ENCODE measurements at regions not wholly inside any gene's neighbourhood (a gene's known extent, or its start where the extent isn't known, plus 50 kb on each side); places are given as distances from the start of the nearest gene placed in this dataset.

DNA sequence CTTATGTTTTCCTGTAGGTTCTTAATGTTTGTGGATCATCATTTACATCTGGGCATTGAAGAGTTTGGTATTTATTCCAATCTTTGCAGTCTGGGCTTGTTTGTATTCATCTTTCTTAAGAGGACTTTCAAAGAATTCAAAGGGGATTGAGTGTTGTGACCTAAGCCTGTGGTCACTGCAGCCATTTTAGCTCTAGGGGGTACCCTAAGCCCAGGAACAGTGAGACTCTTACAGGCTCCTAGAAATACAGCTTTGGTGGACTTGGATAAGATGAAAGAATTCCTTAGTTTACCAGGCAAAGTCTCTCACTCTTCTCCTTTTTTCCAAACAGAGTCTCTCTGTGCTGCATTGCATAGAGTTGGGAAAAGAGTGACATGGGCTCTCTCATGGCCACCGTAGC is 2539.0 kb upstream of the PCDH20 start:
- DNase-seq (ENCODE audit: low spot score) = no peak

DNA sequence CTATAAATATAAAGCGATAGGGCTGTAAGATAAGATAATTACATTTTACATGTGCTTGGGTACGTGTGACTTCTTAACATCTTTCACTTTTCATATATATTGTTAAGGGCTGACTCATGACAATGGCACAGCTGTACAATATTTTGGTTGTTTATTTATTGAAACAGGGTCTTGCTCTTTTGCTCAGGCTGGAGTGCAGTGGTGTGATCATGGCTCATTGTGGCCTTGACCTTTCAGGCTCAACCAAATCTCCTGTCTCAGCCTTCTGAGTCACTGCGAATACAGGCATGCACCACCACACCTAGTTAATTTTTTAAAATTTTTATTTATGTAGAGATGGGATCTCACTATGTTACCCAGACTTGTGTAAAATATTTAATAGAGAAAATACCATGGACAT is 2532.4 kb upstream of the PCDH20 start:
- DNase-seq (ENCODE audit: low spot score) = no peak

DNA sequence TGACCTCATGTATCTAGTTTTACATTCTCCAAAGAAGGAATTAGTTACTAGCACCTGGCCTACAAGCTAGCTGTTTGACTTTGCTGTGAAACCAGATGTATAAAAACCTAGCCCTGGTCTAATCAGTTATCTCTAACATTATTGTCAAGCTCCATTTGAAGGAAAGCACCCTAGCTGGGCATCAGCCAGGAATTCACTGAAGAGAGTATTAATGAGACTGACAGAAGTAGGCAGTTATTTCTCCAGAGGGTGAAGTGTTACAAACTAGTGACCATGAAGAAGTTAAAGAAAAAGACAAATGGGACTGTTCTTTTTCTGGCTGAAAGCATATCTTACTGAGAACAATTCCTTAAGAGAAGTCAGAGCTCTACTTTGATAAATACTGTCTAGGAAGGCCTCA is 2529.3 kb upstream of the PCDH20 start:
- DNase-seq (ENCODE audit: low spot score) = no peak

DNA sequence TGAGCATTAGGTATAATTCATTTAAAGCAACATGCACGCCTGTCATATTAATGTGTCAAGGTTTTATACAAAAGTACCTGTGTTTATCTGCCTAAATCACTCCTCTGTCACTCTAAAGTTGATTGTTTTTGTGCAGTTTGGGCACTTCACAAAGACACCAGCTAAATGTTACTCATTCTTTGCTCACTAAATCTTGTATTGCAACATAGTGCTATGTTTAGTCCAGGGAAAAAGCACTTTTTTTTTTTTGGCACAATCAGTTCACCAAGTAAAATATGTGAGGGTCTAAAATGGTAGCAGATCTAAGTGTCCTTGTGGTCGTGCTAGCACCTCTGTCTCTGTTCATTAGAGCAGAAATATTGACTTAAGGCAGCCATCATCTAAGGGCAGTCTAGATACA is 2526.7 kb upstream of the PCDH20 start:
- DNase-seq (ENCODE audit: low spot score) = no peak

DNA sequence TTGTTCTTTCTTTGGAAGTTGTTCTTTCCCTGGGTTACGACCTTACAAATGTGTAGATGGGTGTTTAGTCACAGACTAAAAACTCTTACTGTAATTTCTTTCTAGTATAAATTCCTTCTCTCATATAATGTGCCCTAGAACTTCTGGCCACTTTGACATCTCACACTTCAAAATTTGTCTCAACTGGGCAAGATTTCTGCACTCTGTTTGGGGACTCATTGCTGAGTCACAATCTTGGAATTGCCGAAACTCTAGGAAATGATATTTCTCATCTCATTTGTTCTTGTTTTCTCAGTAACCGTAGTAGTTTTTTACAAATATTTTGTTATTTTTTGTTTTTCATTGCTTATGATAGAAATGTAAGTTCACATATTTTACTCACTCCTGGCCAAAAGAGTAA is 2523.2 kb upstream of the PCDH20 start:
- DNase-seq (ENCODE audit: low spot score) = no peak

DNA sequence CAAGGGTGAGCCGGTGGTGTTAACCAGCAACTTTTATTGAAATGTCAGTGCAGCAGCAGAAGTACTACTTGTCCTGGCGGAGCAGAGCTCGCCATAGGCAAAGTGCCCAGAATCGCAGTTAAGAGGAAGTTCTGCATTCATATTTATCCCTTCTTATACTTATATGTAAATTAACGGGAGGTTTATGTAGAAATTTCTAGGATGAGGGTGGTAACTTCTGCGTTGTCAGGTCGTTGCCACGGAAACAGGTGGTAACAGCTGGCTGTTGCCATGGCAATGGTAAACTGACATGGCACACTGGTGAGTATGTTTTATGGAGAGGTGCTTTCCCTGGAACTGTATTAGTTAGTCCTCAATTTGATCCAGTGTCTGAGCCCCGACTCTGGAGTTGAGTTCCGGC is 2494.9 kb upstream of the PCDH20 start:
- DNase-seq (ENCODE audit: low spot score) = no peak

DNA sequence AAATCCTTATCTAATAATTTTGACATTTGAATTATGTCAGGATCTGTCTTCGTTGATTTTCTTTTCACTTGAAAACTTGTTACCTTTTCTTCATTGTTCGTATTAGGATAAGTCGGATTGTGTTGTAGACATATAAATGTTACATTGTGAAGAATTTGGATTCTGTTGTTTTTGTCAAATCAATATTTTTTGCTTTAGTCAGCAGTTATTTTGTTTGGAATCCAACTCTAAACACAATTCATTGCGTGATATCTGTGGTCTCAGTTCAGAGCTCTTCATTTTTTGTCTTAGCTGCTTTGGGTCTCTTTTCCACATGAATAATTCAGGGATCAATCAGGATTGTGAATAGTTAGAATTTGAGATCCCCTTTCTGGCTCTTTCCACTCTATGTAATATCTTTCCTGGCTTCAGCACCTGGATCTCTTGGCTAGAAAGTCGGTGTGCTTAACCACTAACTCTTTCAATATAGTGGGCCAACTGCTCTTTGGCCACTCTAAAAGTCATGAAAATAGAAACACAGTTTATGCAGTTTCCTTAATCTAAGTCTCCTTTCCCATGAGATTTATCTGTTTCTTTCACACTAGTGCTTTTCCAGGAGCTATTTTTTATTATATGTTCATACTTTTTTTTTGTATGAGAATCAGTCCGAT is 2494.2 kb upstream of the PCDH20 start:
- DNase-seq (ENCODE audit: low spot score) = no peak

DNA sequence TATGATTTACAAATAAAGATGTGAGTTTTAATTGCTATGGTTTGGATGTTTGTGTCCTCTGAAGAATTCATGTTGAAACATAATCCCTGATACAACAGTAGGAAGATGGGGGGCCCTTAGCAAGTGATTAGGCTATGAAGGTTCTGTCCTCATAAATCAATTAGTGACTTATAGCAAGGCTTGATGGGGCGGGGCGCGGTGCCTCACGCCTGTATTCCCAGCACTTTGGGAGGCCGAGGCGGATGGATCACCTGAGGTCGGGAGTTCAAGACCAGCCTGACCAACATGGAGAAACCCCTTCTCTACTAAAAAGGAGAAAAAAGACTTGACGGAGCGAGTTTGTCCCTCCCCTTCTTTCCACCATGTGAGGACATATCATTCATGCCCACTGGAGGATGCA is 2486.5 kb upstream of the PCDH20 start:
- no peak for DNase-seq (ENCODE audit: low spot score)

DNA sequence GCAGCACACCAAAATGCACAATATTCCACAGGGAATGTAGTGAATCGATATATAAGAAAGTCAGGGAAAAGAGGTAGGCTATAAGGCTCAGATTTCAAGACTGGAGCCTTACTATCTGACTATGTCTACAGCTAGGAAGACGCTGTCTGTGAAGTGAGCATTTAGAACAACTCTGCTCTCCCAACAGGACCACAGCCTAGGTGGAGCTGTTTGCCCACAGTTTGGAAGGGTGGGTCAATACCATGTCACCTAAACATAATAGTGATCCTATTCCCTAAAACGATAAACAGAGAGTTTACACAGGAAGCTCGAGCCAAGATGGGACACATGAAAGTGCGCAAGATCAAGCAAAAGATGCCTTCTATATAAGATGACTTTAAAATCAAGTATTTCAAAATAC is 2486.0 kb upstream of the PCDH20 start:
- no peak for DNase-seq (ENCODE audit: low spot score)

DNA sequence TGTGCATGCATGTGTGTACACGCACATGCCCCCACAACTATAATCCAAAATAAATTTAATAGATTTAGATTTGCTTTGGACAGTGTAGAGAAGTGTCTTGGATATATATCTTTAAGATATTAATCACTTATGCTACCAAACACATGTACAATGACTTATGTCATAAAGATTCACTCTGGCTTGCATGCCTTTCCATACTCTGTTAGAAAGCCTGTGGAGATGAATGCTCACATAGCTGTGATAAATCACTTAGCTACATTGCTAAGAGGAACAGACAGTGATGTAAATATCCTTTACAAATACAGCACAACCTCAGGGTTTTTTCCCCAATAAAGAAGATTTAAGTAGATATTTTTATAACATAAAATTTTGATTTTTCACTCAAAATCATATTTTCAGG is 2484.8 kb upstream of the PCDH20 start:
- DNase-seq (ENCODE audit: low spot score) = no peak

DNA sequence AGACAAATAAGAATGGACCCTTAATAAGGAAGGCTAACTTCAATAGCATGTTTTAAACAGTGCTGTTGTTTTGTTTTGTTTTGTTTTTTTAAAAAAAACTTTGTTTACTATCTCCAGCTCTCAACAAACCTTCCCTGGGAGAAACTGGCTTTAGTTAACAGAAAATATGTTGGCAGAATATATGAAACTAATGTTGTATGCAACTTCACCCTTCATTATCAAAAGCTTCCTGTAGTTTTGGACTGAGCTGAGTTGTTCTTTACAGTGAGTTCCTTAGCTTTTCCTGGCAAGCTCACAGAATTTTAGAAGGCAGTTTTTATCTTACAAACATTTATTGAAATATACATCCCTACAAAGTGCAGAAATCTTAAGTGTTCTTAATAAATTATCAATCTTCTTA is 2480.7 kb upstream of the PCDH20 start:
- no peak for DNase-seq (ENCODE audit: low spot score)

DNA sequence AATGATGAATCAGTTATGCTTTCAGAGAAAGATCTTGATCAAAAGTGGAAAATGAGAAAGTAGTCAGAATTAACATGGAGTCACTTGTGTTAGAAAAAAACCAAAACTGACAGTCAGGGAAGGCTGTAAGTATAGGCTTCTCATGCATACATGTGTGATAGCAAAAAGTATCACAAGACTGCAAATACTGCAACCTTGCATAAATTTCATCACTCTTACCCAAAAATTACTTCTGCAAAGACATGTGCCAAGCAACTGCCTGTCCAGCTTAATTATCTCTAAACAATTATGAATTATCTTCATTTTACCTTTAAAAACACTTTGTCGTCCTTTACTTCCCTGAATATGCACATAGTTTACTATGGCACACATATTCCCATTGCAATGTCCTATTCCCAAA is 2466.4 kb upstream of the PCDH20 start:
- no peak for DNase-seq (ENCODE audit: low spot score)

DNA sequence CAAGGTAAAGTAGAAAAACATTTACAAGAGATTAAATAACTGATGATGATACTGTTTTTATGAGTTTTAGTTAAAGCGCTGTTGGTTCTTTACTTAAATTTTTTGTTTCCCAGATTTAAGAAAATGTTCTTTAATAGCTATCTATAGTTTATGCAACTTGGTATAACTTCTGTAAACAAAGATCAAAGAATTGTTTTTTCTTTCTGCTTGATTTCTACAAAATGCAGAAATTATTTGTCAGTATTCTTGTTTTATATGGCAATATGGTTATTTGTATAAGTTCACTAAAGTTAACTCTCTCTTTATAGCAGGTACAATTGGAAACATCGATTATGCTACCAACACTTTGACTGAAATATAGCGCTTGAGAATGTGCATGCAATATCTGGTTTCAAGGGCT is 2465.1 kb upstream of the PCDH20 start:
- DNase-seq (ENCODE audit: low spot score) = no peak

DNA sequence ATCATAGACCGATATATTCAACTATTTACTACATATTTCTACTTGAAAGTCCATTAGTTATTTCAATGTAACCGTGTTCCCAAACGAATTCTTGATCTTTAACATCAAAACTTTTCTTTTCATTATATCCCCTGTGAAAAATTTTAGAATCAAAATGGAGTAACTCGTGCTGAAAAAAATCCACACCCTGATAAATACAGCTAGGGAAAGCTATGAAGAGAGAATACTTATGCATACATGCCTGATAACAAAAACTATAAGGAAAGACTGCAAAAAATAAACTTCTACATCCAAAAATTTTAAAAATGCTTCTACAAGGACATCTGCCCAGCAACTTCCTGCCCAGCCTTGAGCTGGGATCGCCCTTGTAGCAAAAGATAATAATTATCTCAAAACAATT is 2458.3 kb upstream of the PCDH20 start:
- DNase-seq (ENCODE audit: low spot score) = no peak

DNA sequence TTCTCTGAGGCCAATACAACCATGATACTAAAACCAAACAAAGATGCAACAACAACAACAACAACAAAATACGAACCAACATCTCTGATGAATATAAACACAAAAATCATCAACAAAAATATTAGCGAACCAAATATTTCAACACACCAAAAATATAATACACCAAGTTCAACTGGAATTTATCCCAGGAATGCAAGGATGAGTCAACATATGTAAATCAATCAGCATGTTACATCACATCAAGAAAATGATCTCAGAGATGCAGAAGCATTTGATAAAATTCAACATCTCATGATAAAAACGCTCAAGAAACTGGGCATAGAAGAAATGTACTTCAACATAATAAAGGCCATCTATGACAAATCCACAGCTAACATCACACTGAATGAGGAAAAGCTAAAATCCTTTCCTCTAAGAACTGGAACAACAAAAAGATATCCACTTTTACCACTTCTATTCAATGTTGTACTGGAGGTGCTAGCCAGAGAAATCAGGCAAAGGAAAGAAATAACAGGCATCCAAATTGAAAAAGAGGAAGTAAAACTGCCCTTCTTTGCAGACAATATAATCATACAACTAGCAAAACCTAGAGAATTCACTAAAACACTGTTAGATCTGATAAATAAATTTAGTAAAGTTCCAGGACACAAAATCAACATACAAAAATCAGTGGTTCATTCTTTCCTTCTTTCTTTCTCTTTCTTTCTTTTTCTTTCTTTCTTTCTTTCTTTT is 2448.7 kb upstream of the PCDH20 start:
- DNase-seq (ENCODE audit: low spot score) = no peak

DNA sequence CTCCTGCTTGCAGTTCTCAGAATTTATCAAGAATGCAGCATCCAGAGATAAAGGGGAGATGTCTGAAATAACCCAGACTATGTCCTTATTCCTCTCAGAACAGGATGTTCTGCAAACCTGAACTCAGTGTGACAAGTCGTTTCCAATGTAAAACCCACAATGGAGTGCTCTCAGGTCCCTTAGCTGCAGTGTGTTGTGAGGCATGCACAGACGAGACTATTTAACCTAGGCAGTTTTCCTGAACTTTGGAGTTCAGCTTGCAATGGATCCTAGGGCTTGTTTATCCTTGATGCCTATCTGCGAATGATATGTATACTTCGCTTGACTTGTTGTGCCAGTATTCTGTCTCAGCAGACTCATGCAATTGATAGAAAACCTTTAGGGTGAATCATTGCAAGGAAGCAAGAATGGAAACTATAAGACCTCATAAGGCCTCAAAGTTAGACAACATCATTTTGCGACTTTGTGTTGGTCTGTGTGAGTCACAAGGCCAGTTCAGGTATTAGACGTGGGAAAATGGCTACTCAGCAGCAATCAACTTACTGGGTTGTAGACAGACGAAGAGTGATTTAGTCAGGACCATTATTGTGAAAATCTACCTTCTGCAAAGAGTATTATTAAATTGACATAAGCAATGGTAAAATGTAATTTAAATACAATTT is 2439.9 kb upstream of the PCDH20 start:
- DNase-seq (ENCODE audit: low spot score) = peak; percentile 1

DNA sequence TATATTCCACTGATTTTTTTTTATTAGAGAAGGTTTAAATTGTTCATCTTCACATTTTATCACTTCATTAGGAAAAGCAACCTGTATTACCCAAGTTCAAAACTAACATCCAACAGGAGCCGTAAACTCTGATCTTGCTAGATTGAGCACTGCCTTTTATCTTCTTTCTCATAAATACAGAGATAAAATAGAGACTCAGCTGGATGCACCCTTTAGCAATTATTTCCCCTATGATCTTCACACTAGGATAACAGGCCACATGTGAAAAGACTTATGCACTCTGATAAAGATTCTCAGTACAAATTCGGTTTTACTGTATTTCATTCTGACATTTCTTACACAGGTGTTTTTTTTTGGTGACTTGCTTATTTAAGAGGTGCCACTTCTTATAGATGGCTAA is 2438.2 kb upstream of the PCDH20 start:
- no peak for DNase-seq (ENCODE audit: low spot score)

DNA sequence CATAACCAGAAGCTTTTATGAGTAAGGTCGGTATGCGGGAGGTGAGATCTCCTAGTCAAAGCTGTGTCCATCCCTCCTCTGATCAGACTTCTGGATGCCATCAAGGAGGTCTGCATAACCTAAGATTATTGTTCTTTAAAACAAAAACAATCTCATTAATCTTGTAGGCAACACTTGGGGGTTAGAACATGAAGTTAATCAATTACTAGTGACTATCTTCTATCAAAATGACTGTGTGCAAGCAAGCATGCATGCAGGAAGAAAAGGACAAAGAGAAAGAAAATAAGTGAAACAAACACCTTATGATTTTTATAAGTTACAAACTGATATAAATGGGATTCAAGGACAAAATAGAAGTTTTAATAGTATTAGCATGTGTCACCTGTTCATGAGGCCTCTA is 2435.9 kb upstream of the PCDH20 start:
- DNase-seq (ENCODE audit: low spot score) = no peak

DNA sequence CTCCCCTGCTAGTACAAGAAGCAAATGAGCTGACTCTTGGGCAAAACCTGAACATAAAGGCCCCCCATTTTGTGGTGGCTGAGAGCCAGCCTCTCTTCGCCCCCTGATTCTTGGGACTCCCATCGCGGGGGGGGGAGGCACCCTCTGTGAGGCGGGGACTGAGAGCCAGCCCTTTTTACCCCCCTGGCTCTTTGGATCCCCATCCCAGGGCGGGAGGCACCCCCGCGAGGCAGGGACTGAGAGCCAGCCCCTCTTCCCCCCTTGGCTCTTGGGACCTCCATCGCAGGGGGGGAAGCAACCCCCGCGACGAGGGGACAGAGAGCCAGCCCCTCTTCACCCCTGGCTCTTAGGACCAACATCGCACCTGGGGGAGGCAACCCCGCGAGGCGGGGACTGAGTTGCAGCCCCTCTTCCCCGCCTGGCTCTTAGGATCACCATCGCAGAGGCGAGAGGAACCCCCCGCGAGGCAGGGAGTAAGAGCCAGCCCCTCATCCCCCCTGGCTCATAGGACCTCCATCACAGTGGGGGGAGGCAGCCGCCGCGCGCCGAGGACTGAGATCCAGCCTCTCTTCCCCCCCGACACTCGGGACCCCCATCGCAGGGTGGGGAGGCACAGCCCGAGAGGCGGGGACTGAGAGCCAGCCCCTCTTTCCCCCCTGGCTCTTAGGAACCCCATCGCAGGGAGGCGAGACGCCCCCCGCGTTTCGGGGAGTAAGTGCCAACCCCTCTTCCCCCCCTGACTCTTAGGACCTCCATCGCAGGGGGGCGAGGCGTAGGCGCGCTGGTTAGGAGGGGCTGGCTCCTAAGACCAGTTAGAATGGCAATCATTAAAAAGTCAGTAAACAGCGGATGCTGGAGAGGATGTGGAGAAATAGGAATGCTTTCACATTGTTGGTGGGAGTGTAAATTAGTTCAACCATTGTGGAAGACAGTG is 2428.4 kb upstream of the PCDH20 start:
- DNase-seq (ENCODE audit: low spot score) = no peak

DNA sequence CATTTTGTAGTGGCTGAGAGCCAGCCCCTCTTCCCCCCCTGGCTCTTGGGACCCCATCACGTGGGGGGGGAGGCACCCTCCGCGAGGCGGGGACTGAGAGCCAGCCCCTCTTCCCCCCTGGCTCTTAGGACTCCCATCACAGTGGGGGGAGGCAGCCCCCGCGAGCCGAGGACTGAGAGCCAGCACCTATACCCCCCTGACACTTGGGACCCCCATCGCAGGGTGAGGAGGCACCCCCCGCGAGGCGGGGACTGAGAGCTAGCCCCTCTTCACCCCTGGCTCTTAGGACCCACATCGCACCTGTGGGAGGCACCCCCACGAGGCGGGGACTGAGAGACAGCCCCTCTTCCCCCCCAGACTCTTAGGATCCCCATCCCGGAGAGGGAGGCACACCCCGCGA is 2426.5 kb upstream of the PCDH20 start:
- no peak for DNase-seq (ENCODE audit: low spot score)

DNA sequence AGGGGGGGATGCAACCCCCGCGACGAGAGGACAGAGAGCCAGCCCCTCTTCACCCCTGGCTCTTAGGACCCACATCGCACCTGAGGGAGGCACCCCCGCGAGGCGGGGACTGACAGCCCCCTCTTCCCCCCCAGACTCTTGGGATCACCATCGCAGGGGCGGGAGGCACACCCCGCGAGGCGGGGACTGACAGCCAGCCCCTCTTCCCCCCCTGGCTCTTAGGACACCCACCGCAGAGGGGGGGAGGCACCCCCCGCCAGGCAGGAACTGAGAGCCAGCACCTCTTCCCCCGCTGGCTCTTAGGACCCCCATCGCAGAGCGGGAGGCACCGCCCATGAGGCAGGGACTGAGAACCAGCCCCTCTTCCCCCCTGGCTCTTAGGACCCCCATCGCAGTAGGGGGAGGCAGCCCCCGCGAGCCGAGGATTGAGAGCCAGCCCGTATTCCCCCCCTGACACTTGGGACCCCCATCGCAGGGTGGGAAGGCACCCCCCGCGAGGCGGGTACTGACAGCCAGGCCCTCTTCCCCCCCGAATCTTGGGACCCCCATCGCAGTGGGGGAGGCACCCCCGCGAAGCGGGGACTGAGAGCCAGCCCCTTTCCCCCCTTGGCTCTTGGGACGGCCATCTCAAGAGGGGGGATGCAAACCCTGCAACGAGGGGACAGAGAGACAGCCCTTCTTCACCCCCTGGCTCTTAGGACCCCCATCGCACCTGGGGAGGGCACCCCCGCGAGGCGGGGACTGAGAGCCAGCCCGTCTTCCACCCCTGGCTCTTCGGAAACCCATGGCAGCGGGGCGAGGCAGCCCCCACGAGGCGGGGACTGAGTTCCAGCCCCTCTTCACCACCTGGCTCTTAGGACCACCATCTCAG is 2425.1 kb upstream of the PCDH20 start:
- no peak for DNase-seq (ENCODE audit: low spot score)

All from activated CD4-positive, alpha-beta T cell treated with anti-CD3 and anti-CD28 coated beads, Interleukin-2, Interleukin-4, amounts not matched to agents 100 ng/mL and 50 ng/mL, durations not matched to agents 16 hours and 8 hours (primary cell).